ENCODE measurements at regions not wholly inside any gene's neighbourhood (a gene's known extent, or its start where the extent isn't known, plus 50 kb on each side); places are given as distances from the start of the nearest gene placed in this dataset.

GRCh38 chr14:101193106-101193844, 289.8 kb upstream of the RTL1 start:
- Histone ChIP-seq H3K27me3 (no peaks in the 10 kb centered on the region), H3K4me3 (ENCODE audit: low read depth in 1 of 2, low read length in 1 of 2) (no peak overlapping the region), H3K36me3 (no peaks in the 10 kb centered on the region), H3K9me3 (no peaks in the 10 kb centered on the region), H3K27ac (no peak overlapping the region), H3K4me1 (ENCODE audit: control insufficient read depth in 1 of 2, insufficient read depth in 1 of 2, low read depth in 1 of 2, low read length in 1 of 2) (no peaks in the 10 kb centered on the region)
- TF ChIP-seq CTCF (IDR thresholded peaks at IDR 0.05) = no peak

- H3K4me3 ChIP-seq (ENCODE audit: low read depth in 1 of 2, low read length in 1 of 2) = no peak overlapping the region
- no peaks in the 10 kb centered on the region for H3K27me3 ChIP-seq
- no peaks in the 10 kb centered on the region for H3K9me3 ChIP-seq
- no peak overlapping the region for H3K27ac ChIP-seq
- TF ChIP-seq CTCF (IDR thresholded peaks at IDR 0.05) = no peak
- no peaks in the 10 kb centered on the region for H3K4me1 ChIP-seq (ENCODE audit: control insufficient read depth in 1 of 2, insufficient read depth in 1 of 2, low read depth in 1 of 2, low read length in 1 of 2)
- H3K36me3 ChIP-seq = no peaks in the 10 kb centered on the region
Observed at GRCh38 chr14:101193845-101194372, 290.4 kb upstream of the RTL1 start.

GRCh38 chr14:101194373-101195308, 291.1 kb upstream of the RTL1 start:
- Histone ChIP-seq H3K4me3 (ENCODE audit: low read depth in 1 of 2, low read length in 1 of 2) (no peak overlapping the region), H3K27ac (no peak overlapping the region), H3K4me1 (ENCODE audit: control insufficient read depth in 1 of 2, insufficient read depth in 1 of 2, low read depth in 1 of 2, low read length in 1 of 2) (no peaks in the 10 kb centered on the region), H3K27me3 (no peaks in the 10 kb centered on the region), H3K9me3 (no peaks in the 10 kb centered on the region), H3K36me3 (no peaks in the 10 kb centered on the region)
- no peak for TF ChIP-seq CTCF (IDR thresholded peaks at IDR 0.05)

GRCh38 chr14:101195309-101195901, 291.9 kb upstream of the RTL1 start:
- Histone ChIP-seq H3K9me3 (no peaks in the 10 kb centered on the region), H3K4me1 (ENCODE audit: control insufficient read depth in 1 of 2, insufficient read depth in 1 of 2, low read depth in 1 of 2, low read length in 1 of 2) (no peaks in the 10 kb centered on the region), H3K36me3 (no peaks in the 10 kb centered on the region), H3K27ac (no peak overlapping the region), H3K27me3 (no peaks in the 10 kb centered on the region), H3K4me3 (ENCODE audit: low read depth in 1 of 2, low read length in 1 of 2) (no peak overlapping the region)
- no peak for TF ChIP-seq CTCF (IDR thresholded peaks at IDR 0.05)

- Histone ChIP-seq H3K27ac (no peak overlapping the region), H3K36me3 (no peaks in the 10 kb centered on the region), H3K4me1 (ENCODE audit: control insufficient read depth in 1 of 2, insufficient read depth in 1 of 2, low read depth in 1 of 2, low read length in 1 of 2) (no peaks in the 10 kb centered on the region), H3K9me3 (no peaks in the 10 kb centered on the region), H3K4me3 (ENCODE audit: low read depth in 1 of 2, low read length in 1 of 2) (no peak overlapping the region), H3K27me3 (no peaks in the 10 kb centered on the region)
- TF ChIP-seq CTCF (IDR thresholded peaks at IDR 0.05) = no peak
Observed at GRCh38 chr14:101196051-101196712, 292.7 kb upstream of the RTL1 start.
